Activated CD4-positive, CD25-positive, alpha-beta regulatory T cell treated with anti-CD3 and anti-CD28 coated beads, Interleukin-2, amount 50 U/mL, for 16 hours (primary cell): ENCODE measurements at regions not wholly inside any gene's neighbourhood (a gene's known extent, or its start where the extent isn't known, plus 50 kb on each side); places are given as distances from the start of the nearest gene placed in this dataset.
"Not testable (repeated sequence)": the region's sequence is repeated elsewhere in the genome, so short reads cannot be mapped to it uniquely, and the experiment has no call there.

Experiments used
- DNase-seq: peaks from one replicate; pipeline ENCODE4 v3.0.0-alpha.2; 2020; ENCODE audit warnings: low read depth, low spot score

DNA sequence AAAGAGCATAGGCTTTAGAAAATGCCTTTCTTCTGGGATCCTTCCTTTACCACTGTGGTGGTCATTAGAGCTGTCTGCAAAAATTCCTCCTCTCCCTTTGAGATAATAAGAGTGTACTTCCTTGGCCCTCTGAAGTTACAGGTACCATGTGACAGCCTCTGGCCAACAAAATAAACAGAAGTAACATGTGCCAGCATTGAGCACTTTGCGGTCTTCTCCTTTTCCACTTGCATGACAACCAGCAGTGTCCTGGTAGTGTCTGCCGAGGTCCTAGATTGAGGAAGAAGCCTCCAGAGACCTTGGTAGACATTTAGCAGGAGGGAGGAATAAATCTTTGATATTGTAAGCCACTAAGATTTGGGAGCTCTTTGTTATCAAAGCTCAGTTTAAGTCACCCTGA is 87.5 kb upstream of the ARID1B start:
- no peak for DNase-seq

DNA sequence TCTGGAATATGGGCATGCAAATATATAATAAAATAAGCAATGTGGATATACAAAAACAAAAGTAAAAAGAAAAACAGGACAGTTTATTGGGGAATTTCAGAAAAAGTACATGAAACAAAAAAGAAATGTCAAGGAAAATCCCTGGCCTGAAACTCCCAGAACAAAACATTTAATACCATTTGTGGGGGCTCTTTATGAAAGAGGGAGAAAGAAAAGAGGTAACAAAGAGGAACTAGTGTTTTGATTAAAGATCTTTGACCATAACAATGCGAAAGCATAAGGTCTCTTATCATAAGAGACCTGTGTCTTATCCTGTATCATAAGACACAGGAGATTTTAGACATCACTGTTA is 88.6 kb upstream of the ARID1B start:
- DNase-seq: no peak

DNA sequence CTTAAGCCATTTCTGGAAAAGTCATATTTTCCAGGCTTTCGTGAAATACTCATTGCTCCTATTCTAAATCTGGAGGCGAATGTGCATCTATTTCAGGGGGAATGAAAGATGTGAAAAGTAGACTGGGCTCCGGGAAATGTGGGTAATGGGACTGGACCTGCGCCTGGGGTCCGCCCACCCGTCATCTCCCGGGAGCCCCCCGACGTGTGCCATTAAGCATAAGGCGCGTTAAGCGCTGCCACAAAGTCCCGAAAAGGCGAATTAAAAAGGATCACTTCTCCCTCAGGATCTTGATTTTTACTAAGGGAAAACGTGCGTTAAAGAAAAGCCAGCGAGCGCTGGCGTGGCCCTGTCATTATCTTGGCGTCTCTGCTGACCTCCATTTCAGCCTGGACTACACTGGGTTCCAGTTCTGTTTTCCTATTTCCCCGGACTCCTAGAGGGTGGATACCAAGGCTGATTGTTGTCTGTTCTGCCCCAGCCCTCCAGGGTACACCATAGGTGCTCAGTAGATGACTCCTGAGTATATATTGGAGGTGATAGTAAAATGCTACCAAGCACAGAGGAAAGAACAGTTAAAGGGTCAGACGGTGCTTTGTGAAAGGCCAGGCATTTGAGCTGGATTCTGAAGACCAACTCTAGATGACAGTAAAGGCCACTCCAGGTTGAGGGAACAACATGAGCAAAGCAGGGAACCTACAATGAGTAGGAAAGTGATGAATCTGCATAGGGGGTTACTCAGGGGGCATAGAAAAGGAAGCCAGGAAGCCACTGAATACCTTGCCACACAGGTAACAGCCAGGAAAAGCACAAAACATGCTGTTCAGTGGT is 89.2 kb upstream of the ARID1B start:
- DNase-seq: no peak

DNA sequence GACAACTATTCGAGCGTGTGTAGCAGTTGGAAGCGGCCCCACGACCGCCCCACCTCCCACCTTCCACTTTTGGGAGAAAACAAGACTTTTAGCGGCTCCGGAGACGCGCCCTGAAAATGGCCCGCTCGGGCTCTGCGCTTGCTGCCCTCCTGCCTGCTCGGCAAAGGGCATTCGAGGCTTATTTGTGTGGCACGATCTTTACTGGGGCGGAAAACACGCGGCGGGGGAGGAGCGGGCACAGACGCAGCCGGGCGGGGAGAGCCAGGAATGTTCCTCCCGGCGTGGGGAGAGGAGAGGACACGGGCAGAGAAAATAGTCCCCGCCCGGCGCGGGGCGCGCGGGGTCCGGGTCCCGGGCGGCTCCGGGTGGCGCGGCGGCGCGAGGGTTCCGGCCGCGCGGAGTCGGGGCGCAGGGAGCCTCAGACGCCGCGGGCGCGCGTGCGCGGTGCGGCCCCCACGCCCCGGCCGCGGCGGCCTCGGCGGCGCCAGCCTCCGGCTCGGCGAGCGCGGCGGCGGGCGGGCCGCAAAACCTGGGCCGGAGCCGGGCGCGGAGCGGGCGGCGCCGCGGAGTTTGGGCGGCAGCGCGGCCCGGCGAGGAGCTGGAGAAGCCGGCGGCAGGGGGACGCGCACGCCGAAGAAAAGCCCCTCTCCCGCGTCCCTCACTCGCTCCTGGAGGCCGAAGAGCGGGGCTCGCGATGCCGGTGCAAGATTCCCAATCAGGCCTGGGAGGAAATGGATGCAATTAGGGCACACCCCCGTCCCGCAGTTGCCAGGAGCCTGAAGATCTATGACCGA is 90.0 kb upstream of the ARID1B start:
- peak; percentile 50 for DNase-seq

DNA sequence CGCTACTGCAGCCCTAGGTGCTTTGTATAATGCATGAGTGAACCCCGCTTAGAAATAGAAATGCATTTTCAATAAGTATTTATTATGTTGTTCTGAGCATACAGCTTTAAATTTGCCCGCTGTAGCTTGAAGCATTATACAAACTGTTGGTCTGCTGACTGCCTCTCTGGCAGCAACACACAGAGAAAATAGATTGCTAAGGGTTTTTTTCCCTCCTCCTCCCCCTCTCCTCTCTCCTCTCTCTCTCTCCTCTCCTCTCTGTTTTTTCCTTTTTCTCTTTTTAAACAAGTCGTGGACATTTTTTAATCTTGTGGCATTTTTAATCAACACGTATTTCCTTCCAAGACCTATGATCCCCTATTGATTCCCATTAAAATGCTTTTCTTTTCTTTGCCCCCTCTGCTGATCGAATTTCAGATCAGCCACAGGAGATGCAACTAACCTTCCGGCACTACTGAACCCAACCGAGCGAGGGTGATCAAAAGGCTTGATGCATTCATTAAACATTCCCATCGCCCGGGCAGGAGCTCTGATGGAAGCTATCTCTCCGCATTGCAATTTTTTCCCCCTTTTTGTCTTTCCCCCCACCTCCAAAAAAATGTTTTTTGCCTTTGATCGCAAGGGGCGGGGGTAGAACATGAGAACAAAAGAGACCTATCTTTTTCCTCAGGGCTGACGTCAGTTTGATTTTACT is 90.7 kb upstream of the ARID1B start:
- DNase-seq: peak; percentile 12

DNA sequence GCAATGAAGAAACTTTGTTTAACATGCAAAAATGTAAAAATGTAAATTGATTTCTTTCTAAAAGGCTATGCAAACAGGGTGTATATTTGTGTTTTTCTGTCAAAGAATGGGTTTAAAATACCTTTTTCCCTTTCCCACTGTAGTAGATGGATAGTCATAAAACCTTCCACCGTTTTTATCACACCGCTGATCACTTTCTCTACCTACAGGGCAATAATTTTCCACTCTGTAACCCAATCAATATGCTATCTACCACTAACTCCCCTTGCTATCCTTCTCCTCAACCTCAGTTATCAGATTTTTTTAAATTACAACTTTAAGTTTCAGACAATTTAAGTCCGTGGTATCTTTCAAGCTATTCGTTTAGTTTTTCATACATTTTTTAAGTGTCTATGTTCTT is 91.4 kb upstream of the ARID1B start:
- no peak for DNase-seq

DNA sequence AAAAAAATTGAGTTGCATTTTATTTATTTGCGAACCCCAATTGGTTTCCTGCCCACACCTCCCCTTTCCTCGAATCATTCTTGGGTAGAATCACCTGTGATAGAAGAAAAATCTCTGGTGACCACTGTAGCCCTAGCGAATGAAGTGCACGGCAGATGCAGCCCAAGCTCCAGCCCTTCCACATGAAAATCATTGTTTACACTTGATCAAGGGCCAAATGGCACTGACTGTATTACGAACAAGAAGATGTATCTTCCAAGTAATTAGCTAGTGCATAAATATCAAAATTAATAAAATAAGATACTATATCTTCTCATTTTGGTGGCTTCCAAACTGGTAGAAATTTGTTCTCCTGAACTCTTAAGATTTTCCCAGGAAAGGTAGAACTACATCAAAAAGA is 93.4 kb upstream of the ARID1B start:
- no peak for DNase-seq

DNA sequence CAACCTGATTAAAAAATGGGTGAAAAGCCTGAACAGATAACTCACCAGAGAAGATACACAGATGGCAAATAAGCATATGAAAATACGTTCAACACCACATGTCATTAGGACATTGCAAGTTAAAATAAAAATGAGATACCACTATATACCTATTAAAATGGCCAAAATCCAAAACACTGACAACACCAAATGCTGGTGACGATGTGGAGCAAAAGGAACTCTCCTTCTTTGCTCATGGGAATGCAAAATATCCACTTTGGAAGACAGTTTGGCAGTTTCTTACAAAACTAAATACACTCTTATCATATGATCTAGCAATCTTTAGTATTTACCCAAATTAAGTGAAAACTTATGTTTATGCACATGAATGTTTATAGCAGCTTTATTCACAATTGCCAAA is 100.5 kb upstream of the ARID1B start:
- DNase-seq: no peak

DNA sequence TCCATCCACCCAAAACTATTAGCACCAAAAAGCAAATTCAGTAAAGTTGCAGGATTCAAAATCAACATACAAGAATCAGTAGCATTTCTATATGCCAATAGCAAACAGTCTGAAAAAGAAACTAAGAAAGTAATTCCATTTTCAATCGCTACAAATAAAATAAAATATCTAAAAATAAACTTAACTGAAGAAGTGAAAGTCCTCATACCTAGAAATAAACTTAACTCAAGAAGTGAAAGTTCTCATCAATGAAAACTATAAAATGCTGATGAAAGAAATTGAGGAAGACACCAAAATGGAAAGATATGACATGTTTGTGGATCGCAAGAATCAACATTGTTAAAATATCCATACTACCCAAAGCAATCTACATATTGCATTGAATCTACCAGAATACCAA is 103.0 kb upstream of the ARID1B start:
- no peak for DNase-seq

DNA sequence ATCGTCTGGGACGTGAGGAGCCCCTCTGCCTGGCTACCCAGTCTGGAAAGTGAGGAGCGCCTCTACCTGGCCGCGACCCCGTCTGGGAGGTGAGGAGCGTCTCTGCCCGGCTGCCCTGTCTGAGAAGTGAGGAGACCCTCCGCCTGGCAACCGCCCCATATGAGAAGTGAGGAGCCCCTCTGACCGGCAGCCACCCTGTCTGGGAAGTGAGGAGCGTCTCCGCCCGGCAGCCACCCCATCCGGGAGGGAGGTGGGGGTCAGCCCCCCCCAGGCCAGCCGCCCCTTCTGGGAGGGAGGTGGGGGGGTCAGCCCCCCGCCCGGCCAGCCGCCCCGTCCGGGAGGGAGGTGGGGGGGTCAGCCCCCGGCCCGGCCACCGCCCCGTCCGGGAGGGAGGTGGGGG is 107.1 kb upstream of the ARID1B start:
- not testable (repeated sequence) for DNase-seq

DNA sequence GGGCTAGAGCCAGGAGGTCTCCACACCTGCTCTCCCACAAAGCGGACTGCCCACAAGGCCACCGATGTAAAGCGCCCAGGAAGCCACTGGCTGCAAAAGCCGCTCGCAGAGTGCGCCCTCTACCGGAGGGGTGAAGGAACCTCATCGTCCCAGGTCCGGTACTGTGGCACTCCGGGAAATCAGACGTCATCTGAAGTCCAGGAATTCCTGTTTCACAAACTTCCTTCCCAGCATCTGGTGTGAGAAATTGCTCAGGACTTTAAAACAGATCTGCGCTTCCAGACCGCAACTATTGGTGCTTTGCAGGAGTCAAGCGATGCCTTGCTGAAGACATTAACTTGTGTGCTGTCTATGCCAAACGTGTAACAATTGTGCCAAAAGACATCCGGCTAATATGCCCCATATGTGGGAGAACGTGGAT is 115.1 kb upstream of the ARID1B start:
- DNase-seq: peak; percentile 37

DNA sequence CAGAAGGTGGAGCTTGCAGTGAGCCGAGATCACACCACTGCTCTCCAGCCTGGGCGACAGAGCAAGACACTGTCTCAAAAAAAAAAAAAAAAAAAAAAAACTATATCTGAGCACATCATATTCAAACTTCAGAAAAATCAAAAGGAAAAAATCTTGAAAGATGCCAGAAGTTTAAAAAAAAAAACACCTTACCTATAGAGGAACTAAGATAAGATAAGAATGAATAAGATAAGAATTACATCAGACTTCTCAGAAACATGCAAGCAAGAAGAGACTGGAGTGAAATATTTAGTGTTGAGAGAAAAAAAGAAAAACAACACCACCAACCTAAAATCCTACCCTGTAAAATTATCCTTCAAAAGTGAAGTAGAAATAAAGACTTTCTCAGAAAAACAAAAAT is 116.8 kb upstream of the ARID1B start:
- no peak for DNase-seq

DNA sequence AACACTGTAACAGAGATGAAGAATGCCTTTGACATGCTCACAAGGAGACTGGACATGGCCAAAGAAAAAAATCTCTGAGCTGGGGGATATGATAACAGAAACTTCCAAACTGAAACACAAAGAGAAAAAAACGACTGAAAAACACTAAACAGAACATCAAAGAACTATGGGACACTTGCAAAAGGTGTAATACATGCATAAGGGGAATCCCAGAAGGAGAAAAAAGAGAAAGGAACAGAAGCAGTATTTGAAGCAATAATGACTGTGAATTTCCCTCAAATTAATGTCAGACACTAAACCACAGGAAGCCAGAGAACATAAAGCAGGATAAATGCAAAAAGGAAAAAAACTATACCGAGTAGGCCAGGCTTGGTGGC is 117.4 kb upstream of the ARID1B start:
- no peak for DNase-seq

DNA sequence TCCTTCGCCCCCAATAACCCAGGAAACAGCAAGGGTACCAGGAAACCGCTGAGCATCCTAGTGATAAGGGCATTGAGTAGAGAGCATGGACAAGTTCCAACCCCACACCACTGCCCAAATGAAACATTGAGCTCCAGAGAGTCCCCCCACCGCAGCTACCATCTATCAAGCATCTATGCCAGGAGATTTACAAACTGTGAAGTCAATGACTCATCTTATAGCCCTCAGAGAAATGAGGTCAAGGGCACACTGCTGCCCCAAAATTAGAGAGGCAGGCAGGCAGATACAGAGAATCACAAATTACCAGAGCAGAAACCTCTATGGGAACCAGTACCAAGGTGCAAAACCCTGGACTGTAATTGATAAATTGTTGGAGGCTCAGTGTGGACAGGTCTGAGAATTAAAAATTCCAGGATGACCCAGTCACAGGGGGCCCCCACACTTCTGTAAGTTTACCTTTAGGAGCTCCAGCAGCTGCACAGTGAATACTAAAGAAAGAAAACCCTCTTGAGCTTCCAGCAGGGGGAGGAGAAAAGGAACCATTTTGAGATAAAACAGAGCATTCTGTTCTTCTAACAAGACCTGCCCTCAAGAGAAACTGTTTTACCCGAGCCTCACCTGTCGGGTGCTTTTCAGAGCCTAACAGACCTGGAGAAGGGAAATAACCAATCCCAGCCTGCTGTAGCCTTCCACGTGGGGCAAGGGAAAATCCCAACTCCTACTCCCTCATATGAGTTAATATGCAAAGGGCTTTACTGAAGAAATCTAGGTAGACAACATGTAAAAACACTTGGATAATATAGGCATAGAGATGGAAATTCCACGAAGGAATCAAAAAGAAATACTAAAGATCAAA is 118.0 kb upstream of the ARID1B start:
- DNase-seq: no peak

DNA sequence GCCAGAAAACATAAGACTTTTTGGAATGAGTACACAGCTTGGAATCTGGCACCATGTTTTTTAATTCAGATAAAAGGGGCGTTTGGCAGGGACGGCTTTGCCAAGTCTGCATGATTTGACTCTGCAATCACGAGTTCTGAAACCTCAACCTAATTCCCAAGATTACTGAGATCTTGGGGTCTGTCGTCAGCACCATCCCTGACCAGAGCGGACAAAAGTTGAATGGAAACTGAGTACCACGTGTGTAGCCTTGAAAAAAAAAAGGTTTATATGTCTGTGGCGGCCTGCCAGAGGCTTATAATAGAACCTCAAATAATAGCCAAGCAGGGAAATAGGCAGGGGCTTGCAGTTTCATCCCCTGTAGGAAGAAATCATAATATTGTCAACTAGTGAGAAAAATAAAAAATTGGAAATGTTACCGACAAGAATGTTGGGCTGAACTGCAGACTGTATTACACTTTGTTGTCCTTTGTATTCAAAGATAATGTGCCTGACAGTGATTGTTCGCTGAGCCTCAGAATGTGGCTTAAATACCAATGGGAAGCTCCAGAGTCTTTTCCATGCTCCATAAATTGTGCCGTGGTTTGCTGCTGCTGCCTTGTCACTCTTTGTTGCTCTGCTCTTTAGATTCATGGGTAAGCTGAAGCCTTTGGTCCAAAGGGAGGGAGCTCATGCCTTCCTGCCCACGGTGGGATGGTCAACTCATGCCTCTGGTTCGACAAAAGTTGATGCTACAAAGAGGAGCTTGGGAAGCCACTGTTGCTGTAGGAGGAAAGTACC is 118.8 kb upstream of the ARID1B start:
- DNase-seq: no peak

DNA sequence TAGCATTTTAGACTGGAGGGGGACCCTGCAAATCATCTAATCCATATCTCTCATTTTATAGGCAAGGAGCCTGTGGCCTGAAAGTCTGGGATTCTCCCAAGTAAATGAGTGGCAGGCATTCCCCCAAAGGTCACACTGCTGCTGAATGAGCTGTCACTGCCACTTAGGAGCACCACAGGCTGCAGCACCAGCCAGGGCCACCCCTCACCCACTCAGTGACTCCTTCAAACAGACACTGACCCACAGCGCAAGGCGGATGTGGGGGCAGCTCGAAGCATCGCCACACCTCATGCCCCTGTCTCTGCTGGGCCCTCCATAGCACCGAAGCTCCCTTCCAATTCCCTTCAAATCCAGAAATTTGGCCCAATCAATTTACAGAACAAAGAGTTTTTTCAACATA is 119.9 kb upstream of the ARID1B start:
- DNase-seq: no peak

DNA sequence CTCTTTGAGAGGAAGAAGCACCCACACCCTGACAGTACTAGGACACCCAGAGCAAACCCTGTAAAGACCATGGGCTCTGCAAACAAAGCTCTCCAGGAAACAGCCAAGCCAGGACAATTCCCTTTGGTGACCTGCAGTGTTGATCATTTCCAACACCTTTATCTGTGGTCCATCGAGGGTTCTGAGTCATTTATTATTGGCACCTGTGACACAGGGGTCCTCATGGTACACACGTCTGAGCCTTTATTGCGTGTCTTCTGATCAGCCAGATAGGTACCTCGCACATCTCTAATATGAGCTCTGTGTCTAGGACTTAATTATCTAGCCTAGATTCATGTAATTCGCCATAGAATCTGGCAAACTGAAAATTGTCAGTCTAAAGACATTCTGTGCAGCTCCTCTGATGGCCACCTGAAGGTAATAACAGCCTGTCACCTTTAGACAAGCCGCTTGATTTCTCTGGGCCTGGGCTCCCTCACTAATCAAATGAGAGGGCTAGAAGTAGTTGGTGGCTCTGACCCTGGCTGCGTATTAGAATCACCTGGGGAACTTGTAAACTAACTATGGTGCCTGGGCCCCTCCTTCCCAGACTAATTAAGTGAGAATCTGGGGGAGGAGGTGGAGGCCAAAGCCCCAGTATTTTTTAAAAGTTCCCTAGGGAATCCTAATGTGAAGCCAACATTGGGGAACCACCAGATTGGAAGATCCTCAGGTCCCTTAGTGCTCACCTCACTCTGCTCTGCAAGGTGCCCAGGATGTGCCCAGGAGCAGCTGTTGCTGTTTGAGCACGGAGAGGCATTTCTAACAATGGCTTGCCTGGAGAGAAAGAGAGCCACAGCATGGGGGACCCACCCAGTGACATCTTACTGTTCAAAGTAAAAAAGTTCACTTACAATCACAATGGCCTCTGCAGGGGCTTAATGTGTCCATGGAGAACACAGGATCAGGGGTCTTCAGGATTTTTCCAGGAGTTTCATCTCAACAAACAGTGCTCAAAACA is 122.0 kb upstream of the ARID1B start:
- no peak for DNase-seq

DNA sequence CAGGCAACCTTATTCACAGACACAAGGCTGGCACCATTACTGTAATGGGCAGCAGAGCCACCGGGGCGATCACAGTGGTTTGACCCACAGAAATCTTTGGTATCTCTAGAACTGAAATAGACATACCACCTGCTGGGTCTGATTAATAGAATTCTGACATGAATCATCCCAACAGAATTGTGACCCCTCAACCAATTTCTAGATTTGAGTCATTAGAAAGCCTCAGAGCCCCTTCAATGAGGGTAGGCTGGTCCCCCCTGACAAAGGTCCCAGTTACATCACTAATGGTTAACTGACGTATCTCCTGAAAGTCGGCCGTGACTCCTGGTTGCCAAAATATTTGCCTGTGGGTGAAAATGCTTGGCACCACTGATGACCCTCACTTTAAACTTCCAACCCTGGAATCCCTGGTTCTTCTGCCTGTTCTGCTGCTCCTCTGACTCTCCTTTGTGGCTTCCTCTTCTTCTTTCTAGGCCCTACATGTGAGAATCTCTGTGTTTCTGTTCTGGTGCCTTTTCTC is 124.9 kb upstream of the ARID1B start:
- DNase-seq: no peak

DNA sequence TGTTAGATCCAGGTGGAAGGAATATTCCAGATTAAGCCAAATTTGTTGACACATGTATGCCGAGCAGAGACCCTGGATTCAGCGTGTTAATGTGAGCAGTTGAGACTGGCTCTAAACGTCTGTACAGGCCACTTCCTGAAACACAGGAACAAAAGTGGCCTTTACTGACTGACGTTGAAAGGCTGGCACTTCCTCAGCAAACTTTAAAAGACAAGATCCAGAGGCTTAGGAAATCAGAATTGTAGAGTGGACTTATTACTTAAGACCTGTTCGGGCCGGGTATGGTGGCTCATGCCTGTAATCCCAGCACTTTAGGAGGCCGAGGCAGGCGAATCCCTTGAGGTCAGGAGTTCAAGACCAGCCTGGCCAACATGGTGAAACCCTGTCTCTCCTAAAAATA is 125.7 kb upstream of the ARID1B start:
- no peak for DNase-seq
